ENCODE measurements at regions not wholly inside any gene's neighbourhood (a gene's known extent, or its start where the extent isn't known, plus 50 kb on each side); places are given as distances from the start of the nearest gene placed in this dataset.

- TF ChIP-seq CTCF (IDR thresholded peaks at IDR 0.05 in 4 of 5, conservative IDR thresholded peaks at IDR 0.05 in 1 of 5) (no peak), POLR2A (IDR thresholded peaks at IDR 0.05) (no peak)
Observed at GRCh38 chr3:194996746-194997145, 274.2 kb downstream of the XXYLT1 start.

Measured in gastrocnemius medialis (tissue), 4 donors.